HG03442 (cell line): ENCODE measurements at regions not wholly inside any gene's neighbourhood (a gene's known extent, or its start where the extent isn't known, plus 50 kb on each side); places are given as distances from the start of the nearest gene placed in this dataset.
"Not testable (repeated sequence)": the region's sequence is repeated elsewhere in the genome, so short reads cannot be mapped to it uniquely, and the experiment has no call there.

Source experiments
- ATAC-seq: cut with Tn5 transposase; IDR thresholded peaks from one replicate; pipeline ENCODE4 v1.9.1; 2021; ENCODE audit warnings: mild to moderate bottlenecking, moderate library complexity; ENCODE audit not compliant: unreplicated experiment

DNA sequence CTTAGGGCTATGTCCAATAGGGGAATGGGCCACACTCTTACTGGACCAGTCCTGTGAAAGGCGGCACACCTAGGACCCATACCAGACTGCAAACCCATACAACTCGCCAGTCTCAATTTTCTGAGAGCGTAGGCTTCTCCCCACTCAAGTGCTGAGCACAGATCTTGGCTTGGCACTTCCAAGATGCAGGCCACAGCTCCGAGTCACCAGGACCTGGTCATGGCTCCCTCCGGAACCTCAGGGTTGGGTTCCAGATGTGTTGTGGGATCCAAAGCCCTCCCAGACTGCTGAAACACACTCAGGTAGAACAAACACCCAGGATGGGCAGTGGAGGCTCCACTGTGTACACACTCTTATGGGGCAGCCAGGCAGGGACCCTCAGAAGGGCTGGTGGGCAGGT is 103.3 kb downstream of the TMEM144 start:
- ATAC-seq: no peak

DNA sequence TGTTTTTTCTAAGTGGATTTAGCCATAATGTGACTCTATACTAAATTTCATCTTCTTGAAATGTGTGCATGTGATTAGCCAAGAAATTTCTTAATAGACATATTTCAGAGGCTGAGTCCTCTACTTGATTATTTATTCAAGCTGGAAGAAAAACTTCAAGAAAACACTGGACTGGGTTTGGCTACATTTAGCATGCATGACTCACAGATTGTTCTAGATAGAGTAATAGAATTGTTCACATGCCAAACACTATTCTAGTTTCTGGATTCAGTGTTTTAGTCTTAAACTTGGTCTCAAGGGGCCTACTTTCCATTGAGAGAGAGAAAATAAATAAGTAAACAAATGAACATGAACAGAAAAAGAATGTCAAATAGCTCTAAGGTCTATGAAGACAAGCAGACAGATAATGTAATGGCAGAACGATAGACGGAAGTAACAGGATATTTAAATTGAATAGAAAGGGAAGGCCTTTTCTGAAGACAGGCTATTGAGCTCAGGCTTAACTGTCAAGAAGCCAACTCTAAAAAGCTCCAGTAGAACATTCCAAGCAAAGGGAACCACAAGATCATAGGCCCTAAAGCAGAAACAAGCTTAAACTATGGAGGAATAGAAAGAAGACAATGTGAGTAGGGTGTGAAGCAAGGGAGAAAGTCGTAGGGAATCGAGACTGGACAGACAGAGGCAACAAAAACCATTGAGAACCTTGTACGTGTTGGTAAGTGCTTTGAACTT is 104.6 kb downstream of the TMEM144 start:
- no peak for ATAC-seq

DNA sequence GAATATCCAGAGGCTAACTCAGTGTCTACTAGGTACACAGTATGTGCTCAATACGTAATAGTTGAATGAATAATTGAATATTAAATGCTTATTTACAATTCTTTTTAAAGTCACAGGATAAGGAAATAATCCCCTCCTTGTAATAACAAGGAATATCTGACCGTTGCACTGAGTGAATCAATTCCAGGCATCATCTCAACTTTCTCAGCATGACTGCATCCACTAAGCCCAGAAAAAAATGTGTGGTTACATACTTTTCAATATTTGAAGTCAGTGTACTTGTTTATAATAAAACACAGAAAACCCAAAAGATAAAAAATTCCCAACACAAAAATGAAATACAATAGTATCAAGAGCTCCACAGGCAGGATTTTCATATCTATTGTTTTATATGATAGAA is 105.4 kb downstream of the TMEM144 start:
- ATAC-seq: no peak

DNA sequence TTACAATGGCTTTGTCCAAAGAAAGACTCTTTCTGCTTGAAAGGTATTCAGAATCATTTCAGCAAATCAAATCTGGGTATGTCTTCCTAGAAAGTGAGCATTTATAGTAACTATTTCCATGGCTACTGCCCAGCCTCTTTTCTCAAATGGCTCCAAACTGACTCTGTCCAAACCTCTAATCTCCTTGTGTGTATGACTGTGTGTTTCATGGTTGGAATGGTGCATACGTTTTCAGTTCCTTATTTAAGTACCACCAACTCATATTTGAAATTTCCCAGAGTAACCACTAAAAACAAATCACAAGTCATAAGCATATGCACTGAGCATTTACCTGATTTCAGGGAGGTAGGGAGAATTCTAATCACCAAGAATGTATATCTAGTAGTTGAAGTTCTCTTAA is 106.0 kb downstream of the TMEM144 start:
- ATAC-seq: peak; percentile 74

DNA sequence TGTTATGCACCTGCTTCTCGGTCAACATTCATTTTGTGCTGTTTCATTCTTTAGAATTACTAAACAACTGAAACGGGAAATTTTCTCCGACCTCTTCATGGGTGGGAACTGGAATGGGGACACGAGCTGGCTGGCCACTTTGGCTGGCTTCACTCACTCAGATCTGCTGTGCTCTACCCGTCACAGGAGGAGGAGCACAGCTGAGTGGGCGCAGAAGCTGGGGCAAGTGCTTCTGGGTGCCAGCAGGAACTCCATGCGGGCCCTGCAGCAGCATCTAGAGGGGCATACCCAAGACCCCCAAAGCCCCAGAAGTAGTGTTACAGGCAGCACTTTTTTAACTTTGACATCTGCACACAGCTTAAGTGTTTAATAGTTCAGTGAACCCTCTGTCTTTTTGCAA is 109.6 kb downstream of the TMEM144 start:
- no peak for ATAC-seq

DNA sequence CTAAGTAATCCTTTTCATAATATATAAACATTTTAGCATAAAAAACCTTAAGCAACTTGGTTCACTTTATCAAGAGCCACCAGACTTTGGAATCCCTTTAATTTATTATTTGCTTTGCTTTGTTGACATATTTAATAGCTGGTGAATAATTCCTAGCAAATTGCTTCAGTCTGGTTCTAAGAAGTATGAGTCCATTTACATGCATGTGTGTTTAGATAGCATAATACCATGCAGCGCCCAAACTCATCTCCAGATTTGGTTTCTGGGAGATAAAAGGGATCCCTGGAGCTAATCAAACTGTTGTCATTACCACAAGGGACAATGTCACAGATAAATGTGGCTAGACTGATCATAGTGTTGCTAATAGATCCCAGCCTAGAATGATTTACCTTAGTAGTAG is 111.8 kb downstream of the TMEM144 start:
- no peak for ATAC-seq

DNA sequence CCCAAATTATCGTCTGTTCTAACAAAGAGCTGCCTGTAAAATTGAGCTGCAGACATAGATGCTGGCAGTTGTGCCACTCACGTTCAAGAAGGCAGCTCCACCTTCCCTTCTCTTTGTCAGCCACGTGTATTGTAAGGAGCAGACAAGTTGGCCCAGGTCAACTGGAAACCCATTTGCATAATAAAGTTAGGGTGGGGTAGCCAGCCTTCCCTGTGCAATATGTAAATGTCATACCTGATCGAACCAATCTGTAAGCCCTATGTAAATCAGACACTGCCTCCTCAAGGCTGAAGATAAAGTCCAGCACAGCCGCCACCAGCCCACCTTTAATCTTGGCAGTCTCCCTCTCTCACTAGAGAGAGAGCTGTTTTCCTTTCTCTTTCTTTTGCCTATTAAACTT is 117.2 kb downstream of the TMEM144 start:
- ATAC-seq: no peak

DNA sequence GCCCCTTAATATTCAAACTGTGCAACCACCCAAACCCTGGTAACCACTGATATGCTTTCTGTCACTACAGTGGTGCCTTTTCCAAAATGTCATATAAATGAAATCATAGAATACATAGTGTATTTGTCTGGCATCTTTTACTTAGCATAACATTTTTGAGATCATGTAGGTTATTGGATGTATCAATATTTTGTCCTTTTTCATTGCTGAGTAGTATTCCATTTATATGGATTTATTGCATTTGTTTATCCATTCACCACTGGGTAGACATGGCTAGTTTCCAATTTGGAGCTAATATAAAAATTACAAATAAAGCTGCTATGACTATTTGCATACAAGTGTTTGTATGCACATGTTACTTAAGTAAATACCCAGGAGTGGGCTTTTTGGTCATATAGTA is 121.6 kb downstream of the TMEM144 start:
- ATAC-seq: no peak

DNA sequence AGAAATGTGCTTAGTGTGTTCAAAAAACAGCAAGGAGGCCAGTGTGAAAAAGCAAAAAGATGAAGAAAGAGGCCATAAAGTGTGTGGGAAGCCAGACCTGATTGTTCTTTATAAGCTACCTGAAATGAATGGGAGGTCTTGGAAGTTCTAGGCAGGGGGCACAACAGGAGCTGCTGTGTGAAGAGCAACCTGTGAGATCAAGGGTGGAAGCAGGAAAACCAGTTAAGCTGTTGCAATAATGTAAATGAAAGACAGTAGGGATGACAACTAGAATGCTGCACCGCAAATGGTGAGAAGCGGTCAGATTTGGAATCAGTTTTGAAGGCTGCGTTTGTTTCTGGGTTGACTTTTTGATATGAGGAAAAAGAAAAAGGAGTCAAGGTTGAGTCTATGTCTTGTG is 123.5 kb downstream of the TMEM144 start:
- no peak for ATAC-seq

DNA sequence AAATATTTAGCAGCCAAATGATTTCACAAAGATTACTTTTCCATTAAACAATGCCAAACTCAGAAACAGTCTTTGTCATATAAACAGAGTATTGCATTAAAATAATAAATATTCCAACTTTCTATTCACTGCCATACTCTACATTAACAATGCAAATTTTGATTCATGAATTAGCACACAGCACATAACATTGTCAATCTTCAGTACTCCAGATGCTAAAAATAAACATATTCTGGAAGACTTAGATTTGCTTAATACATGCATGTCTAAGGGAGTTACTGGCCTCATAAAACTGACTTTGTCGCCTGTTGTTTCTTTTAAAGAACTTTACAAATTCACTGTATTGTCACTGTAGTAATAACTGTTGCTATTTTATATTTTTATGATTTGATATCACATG is 131.6 kb downstream of the TMEM144 start:
- ATAC-seq: no peak

DNA sequence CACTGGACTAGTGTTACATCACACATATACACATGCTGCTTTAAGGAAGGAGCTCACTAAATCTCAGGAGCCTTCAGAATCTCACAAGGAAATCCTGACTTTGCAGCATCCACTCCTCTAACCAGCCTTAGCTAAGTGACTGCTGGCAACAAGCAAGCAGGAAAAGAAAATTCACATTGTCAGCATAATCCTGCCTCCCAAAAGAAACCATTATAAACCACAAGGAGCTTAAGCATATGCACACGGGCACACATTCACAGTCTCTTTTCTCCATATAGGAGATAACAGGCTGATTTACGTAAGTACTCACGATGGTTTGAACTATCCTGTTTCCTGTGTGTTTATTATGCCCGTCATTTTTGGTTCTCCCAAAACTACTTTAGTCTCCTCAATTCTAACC is 136.3 kb downstream of the TMEM144 start:
- no peak for ATAC-seq

DNA sequence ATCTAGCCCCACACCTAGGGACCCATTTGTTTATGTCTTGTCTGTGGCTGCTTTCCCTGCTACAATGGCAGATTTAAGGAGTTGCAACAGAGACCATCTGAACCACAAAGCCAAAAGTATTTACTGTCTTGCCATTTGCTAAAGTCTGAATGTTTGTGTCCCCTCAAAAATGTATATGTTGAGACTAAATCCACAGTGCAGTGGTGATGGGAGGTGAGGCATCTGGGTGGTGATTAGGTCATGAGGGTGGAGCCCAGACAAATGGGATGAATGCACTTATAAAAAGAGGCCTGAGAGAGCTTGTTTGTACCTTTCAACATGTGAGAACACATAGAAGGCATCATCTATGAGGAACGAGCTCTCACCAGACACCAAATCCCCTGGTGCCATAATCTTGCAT is 137.3 kb downstream of the TMEM144 start:
- ATAC-seq: no peak

DNA sequence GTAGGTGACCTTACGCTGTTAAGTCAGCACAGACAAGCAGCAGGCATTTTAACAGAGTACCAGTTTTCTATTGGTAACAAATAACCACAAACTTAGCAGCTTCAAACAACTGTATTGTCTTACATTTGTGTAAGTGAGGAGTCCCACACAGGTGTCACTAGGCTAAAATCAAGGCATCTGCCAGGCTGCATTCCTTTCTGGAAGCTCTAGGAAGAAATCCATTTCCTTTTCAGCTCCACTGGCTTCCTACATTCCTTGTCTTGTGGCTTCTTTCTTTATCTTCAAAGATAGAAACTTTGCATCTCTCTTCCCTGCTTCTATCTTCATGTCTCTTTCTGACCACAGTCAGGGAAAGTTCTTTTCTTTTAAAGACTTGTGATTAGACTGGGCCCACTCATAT is 139.9 kb downstream of the TMEM144 start:
- ATAC-seq: no peak

DNA sequence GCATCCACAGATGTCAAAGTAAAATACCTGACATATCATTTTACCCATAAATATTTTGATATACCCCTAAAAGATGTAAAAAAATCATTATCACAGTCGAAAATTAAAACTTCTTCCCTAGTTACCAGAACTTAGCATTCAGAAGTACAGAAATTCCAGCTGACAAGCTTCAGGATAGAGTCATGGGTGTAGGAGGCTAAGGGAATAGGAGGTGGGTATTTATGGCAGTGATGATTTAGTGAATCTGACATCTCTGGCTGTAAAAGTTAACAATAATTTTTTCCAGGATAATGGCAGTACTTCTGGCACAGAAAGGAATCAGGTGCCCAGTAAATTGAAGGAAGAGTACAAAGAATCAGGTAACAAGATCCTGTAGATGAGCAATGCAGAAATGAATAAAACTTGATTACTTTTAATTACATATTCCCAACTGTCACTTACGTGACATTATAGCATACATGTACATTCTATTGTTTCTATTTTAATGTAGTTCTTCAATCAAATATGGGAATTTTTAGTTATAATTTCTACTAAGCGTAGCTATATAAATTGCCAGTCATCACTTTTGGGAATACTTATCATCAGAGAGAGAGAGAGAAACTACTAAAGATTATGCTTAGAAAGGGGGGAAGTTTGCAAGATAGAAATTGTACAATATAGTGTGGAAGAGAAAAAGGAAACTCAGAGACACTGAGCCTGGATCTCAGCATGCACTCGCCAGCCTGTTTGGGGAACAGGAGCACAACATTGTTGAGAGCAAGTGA is 143.4 kb downstream of the TMEM144 start:
- ATAC-seq: no peak

DNA sequence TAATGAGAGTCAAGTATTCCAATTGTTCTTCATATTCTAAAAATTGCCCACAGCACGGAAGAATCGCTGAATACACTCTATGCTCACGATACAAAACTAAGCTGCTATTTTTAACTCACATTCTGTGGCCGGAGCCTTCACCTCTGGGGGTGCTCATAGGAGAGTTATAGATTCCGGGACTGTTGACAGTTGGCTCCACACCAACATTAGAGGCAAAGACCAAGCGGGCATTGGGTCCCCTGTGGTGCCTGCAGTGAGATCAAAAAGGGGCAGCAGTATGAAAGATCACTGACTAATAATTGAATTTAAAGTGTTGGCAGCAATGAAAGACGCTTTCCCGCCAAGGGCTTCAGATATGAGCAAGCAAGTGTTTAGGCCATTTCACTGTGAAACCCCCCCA is 146.0 kb downstream of the TMEM144 start:
- ATAC-seq: no peak

DNA sequence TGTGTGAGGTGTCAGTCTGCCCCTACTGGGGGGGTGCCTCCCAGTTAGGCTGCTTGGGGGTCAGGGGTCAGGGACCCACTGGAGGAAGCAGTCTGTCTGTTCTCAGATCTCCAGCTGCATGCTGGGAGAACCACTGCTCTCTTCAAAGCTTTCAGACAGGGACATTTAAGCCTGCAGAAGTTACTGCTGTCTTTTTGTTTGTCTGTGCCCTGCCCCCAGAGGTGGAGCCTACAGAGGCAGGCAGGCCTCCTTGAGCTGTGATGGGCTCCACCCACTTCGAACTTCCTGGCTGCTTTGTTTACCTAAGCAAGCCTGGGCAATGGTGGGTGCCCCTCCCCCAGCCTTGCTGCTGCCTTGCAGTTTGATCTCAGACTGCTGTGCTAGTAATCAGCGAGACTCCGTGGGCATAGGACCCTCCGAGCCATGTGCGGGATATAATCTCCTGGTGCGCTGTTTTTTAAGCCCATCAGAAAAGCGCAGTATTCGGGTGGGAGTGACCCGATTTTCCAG is 153.7 kb upstream of the RXFP1 start:
- ATAC-seq: not testable (repeated sequence)

DNA sequence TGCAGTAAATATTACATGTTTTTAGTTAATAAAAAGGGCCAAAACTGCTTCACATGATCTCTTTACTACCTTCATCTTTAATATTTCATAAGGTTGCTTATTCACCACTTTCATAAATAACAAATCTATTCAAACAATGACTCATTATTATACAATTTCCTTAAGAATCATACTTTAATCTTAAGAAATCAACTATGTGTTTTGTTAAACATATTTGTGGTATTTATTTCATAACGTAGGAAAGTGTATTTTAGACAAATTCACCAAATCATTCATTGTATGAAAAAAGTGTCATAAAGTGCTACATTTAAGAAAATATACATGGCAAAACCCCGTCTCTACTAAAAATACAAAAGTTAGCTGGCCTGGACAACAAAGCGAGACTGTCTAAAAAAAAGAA is 150.5 kb upstream of the RXFP1 start:
- no peak for ATAC-seq

DNA sequence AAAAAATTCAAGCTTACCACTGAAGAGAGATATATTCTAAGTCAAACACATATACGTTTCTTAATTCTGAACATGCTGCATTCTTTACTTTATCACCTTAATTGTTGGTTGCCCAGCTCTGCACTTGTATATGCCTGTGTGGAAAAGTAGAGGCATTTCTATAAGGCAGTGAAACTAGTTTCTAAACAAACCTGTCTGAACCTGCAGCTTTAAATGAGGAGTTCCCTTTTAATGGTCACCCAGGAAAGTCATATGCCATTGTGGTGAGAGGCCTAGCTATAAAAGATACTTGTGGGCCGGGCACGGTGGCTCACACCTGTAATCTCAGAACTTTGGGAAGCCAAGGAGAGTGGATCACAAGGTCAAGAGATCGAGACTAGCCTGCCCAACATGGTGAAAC is 147.4 kb upstream of the RXFP1 start:
- ATAC-seq: no peak

DNA sequence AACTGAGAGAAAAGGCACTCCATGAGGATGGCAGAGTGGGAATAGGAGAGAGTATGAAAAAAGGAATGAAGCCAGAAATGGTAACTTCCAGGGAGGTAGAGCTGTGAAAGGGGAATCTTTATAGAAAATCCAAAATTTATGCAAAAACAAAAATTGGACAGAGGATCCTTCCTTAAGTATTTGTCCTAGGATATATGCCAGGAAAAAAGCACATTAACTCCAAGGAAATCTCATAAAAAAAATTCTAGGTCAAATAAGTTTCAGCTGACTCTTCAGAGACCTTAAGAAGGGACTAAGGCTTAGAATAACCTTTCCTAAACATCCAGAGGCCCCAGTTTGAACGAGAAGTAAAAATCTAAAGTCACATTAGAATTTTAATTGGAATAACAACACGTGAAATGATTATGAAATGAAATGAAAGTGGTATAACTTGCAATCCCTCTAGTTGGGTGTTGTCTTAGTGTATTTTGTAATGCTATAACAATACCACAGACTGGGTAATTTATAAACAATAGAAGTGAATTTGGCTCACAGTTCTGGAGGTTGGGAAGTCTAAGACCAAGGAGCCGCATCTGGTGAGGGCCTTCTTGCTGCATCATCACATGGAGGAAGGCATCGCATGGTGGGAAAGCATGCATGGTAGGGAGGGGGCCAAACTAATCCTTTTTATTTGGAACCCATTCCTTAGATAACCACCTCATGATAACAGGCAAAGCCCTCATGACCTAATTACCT is 145.4 kb upstream of the RXFP1 start:
- ATAC-seq: no peak

DNA sequence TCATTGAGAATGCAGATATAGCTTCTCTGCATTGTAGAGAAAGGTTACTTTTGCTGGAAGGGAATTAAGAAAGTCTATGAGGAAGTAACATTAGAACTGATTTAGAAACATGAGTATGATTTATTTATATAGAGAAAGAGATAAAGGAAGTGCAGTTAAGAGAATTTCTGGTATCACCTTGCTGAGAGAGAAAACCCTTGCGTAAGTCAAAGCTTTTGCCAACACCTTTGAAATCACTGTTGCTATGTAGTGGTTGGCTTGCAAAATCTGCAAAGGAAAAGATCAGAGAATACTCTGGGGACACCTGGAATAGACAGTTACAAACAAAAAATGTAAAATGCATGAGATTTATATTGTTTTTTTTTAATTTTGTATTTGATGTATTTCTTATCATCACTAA is 137.3 kb upstream of the RXFP1 start:
- ATAC-seq: no peak

DNA sequence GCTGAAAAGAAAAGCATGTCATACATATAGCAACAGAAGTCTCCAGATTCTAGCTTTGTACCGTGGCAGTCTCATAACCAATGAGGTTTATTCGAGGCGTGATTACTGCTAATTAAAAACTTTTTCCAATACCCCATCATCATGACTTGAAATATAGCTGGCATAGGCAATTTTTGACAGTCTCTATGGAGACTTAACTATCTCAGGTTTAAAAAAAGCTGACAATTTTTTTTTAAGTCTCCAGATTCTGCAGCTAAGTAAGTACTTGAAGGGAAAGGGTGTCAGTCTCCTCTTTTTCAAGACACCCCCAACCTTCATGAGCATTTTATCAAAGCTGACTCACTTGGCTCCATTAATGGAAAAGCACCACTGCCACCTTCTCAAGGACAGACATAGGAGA is 126.3 kb upstream of the RXFP1 start:
- no peak for ATAC-seq

DNA sequence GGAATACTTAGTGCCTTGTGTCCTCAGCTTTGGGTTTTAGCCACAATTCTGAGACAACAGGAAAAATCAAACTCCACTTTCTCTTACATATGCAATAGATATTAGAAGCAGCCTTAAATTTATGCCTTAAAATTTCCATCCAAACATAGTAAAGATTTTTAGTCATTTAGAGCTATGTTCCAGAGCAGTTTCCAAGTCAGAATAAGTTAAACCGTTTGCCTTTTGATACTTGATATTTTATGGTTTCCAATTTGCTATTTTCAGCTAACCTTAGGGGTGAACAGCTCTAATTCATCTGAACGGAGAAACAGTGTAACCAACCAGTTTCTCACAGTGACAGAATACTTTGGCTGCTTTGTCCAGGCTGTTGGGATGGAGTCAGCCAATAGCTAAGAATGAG is 125.8 kb upstream of the RXFP1 start:
- ATAC-seq: no peak
